RWPE1 (cell line): ENCODE measurements at regions not wholly inside any gene's neighbourhood (a gene's known extent, or its start where the extent isn't known, plus 50 kb on each side); places are given as distances from the start of the nearest gene placed in this dataset.

Source experiments
- CTCF ChIA-PET: fragments of 350-600 bp; sonication (Branson Sonifier 250); formaldehyde crosslinking; extraction: SDS; loops from one replicate; lab custom pipeline; 2021; lab: Yijun Ruan, JAX
- POLR2A ChIA-PET: fragments of 400-600 bp; formaldehyde crosslinking; extraction: SDS; loops from one replicate; lab custom pipeline; 2020; ENCODE audit warnings: antibody characterized with exemption; ENCODE audit not compliant: low non-redundant PET; lab: Yijun Ruan, JAX
- DNase-seq: peaks from one replicate; pipeline ENCODE4 v3.0.0; 2012; ENCODE audit warnings: low spot score
- H3K27ac ChIP-seq: fragments of 450-650 bp; 2 replicates; pipeline ENCODE4 v1.5.1; 2017
- CTCF ChIP-seq: fragments of 450-650 bp; conservative IDR thresholded peaks from 2 replicates; pipeline ENCODE4 v1.5.1; 2017; ENCODE audit warnings: low read depth, mild to moderate bottlenecking

DNA sequence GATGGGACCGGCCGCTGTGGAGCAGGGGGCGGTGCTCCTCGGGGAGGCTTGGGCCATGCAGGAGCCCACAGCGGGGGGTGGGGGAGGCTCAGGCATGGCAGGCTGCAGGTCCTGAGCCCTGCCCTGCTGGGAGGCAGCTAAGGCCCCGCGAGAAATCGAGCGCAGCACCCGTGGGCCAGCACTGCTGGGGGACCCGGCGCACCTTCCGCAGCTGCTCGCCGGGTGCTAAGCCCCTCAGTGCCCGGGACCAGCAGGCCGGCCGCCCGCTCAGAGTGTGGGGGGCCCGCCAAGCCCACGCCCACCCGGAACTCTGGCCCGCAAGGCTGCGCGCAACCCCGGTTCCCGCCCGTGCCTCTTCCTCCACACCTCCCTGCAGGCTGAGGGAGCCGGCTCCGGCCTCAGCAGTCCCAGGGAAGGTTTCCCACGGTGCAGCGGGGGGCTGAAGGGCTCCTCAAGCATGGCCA, 131.5 kb downstream of the SNX18 start:
- ChIA-PET POLR2A (no interaction called here), CTCF (no interaction called here)
- no peak for TF ChIP-seq CTCF
- H3K27ac ChIP-seq: no peak overlapping the region
- DNase-seq: no peak

GRCh38 chr5:54646356-54647101, 129.0 kb downstream of the SNX18 start:
- no peak for DNase-seq
- POLR2A ChIA-PET: no interaction called here
- TF ChIP-seq CTCF: no peak
- peak overlapping the region; percentile 71 for H3K27ac ChIP-seq
- CTCF ChIA-PET: no interaction called here

- peak overlapping the region; percentile 71 for H3K27ac ChIP-seq
- DNase-seq: no peak
- no peak for TF ChIP-seq CTCF
- POLR2A ChIA-PET: no interaction called here
- CTCF ChIA-PET: no interaction called here
Measured at GRCh38 chr5:54645882-54646355, 128.4 kb downstream of the SNX18 start.

DNA sequence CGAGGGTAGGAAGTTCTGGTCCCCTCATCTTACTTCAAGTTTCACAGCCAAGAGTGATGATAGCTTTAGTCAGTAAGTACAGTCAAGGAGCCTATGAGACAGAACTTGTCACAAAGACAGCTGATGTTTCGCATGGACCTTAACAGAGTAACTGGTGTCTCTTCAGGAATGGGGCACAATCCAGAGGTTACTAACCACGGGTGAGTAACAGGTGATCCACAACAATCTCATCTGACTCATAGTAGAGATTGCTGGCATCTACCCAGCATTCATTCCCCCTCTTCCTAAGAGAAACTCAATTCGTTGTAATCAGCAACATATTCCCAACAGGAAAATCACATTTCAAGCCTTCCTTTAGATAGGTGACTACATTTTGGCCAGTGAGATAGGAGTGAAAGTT, 126.7 kb downstream of the SNX18 start:
- CTCF ChIA-PET: interaction anchor here (0.7 to 0.8 kb wide), 4 partner anchors 15 to 223 kb away, joined by 3 read pairs; no protein-coding TSS in a partner anchor

DNA sequence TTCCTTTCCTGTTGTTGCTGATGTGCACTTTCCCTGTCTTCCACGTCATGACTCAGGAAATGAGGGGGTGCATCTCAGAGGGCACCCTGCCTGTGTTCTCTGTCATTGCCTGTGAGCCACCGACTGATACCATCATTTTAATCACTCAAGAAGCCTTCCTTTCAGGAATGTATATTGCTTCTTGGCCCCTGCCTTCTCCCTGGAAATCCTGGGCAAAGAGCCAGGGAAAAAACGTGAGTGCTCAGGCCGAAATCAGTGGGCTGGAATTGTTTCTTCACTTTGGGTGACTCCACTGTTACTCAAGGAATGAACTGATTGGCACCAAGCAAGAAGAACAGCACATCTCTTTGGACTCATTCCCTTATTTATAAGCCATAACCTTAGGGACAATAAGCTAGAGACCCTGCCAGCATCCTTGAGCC, 126.1 kb downstream of the SNX18 start:
- no peak for TF ChIP-seq CTCF
- DNase-seq: peak; percentile 85
- H3K27ac ChIP-seq: peak overlapping the region; percentile 34; the same call in 1 of the 2 replicates
- ChIA-PET POLR2A (no interaction called here), CTCF (interaction anchor here (0.7 kb wide), 1 partner anchor 73 kb away, joined by 3 read pairs; no protein-coding TSS in a partner anchor)

More for the DNA sequence above, 126.7 kb downstream of the SNX18 start:
- peak overlapping the region; percentile 34; the same call in 1 of the 2 replicates for H3K27ac ChIP-seq
- peak; percentile 96 for DNase-seq
- POLR2A ChIA-PET: no interaction called here
- TF ChIP-seq CTCF: no peak

DNA sequence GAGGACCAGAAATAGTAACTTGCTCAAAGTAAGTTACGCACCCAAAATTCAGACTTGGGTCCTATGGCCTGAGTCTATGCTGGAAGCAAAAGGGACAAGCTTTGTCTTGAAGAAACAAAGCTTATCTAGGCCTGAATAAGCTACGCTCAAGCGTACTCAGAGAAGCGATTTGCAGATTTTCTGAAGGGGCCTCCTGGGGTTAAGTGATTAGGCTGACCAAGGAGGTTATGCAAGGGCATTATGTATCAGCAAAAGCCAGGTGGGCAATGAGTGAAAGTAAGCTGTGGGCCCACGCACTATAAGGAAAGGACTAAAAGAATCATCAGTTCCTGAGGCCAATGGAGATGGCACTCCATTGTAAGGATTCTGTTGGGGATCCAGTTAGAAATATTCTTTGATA, 122.1 kb downstream of the SNX18 start:
- DNase-seq: no peak
- ChIA-PET CTCF (interaction anchor here (0.7 to 0.8 kb wide), 2 partner anchors 14 to 406 kb away, joined by 3 to 4 read pairs; no protein-coding TSS in a partner anchor), POLR2A (interaction anchor here (0.5 kb wide), 1 partner anchor 156 kb away, joined by 5 read pairs; no protein-coding TSS in a partner anchor)

More for the DNA sequence above, 122.1 kb downstream of the SNX18 start:
- H3K27ac ChIP-seq: no peak overlapping the region
- no peak for TF ChIP-seq CTCF
